NCI-H526 (cell line): ENCODE measurements at regions not wholly inside any gene's neighbourhood (a gene's known extent, or its start where the extent isn't known, plus 50 kb on each side); places are given as distances from the start of the nearest gene placed in this dataset.
A peak's percentile ranks its signal among the peaks of the same experiment; 100 is the strongest.

ENCODE experiments used
- DNase-seq, 2 experiments: peaks; one replicate each; lab custom pipeline; 2025; lab: John Stamatoyannopoulos, UW

DNA sequence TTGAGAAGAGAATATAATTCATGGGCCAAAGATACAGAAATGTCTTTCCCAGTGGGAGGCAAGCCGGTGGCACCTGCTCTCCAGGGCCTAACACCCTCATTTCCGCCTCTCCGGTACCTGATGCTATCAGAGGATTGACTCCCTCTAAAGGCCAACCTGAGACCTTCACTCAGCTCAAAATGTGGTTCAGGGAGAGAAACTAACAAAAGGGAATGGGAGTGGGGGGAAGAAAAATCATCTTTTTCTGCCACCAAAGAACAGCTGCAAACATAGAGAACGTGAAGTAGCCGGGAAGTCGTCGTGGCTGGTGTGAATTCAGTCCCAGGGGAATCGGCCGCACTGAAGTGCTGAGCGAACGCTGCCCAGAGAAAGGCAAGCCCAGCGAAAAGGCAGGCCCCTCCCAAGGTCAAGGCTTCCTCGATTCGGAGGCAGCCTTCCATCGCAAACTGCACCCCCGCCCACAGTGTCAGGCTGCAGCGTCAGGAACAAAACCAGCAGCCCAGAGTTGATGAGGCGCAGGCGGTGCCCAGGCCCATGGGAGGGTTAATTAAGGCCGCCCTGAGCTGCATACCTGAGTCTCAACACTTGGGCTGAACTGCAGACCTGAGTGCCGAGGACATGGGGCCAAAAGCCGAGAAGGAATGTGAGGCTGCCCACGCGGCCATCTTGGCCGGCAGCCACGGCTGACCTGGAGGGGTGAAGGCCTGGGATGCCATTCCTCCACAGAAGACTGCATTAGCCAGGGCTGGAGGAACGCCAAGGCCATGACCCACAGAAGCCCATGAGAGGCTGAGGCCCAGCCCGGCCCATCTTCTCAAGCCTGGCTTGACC is 160.2 kb downstream of the PSMG1 start:
- peak; percentile 10 to 64 for DNase-seq

DNA sequence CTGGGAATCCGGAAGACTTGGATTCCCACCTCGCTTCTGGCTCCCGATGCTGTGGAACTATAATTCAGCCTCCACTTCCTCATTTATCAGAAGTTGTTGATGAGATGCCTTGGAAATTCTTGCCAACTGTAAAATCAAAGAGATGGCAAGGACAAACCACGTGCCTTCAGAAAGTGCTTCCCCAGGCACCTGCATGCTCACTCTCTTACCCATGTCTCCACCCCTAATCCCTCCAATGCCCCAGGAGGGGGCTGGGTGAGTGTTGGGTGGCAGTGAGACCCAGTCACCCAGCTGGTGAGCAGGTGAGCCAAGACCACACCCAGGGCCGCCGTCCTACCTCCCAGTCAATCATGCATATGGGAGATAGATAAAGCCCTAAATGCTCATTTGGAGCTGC is 160.8 kb downstream of the PSMG1 start:
- DNase-seq = peak in 1 of 2 experiments; percentile 25

DNA sequence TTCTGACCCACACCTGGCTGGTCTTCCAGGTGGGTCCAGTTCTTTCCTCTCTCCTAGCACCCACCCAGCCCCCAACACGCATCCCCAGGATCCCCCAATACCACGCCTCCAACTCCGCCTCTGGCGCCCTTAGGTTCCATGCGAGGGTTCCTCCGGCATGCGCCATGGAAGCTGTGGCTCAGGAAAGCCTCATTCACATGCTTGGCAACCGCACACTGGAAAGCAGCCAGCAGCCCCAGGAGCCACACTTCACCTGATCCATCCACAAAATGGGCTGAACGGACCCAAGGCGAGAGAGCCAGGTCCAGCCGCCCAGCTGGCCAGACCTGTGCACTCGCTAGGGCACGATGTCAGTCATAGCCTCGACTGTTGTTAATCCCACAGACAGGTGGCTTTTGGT is 161.2 kb downstream of the PSMG1 start:
- DNase-seq = no peak

DNA sequence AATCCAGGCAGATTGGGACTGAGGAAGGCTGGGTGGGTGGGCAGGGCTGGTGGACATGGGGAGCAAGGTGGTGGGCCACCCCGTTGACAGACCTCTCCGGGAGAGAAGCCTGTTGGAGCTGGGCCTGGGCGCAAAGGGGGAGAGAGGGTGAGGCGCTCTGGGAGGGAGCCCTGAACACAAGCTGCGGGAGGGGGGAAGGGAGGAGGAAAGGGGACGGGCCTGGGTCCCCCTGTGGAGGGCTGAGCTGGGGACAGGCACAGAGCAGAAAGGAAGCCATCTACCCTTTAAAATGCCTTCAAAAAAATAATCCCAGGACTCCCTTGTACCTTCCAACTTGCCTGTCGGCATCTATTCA is 161.8 kb downstream of the PSMG1 start:
- DNase-seq = no peak

DNA sequence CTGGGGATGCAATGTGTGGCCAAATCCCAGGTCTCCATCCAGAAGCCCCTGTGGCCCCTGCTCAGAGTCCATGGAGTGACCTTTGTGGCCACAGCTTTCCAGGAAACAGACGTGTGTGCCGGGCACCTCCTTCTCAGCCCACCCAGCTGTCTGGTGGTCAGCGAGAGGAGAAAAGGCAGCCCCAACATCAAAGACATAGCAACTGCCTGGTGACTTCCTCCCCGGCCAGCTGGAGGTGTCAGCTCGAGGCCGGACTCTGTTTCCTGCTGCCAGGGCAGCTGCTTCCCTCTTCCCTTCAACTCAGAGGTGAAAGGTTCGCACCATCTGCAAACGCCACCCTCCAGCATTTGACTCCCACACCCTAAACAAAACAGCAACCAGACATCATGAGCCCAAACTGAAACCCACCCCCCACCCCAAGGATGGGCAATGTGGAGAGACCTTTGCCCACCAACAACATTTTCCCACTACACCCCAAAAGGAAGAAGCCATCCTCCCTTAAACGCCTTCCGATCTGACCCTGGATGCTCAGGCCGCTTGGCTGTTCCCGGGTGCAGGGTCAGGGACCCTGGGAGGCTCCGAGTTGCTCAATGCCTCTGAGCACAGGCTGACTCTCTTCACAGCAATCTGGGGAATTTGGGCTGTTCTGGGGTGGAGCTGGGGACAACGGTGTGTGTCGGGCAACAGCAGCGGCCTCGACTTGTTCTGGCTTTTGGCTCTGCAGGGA is 162.3 kb downstream of the PSMG1 start:
- no peak for DNase-seq

DNA sequence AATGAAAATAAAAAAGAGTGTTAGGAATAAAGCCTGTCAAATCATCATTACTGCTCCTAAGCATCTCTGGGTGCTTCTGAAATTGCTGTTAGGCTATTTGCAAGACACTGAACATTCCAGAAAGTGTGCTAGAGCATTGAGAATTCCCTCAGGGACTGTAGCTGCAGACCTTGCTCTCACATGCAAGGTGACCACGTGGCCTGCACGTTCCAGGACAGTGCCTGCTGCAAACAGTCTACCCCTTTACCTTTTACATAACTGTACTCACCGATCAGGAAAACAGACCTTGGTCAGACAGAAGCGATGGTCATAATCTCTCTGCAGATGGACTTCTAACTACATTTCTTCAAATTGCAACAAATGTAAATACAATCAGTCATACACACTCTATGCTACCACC is 164.5 kb downstream of the PSMG1 start:
- DNase-seq = no peak

DNA sequence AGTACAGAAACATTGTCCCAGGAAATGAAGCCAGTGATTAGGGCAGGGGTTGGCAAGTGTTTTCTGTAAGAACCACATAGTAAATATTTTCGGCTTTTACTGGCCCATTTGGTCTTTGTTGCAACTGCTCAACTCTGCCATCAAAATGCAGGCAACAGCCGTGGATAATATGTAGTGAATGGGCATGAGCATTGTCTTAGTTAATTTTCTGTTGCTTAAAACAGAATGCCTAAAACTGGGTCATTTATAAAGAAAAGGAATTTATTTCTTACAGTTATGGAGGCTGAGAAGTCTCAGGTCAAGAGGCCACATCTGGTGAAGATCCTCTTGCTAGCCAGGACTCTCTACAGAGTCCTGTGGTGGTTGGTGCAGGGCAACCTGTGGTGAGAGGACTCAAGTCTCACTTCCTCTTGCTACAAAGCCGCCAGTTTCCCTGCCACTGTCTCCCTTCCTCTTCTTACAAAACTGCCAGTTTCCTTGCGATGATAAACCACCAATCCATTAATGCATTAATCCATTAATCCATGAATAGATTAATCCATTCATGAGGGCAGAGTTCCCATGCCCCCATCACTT is 166.4 kb downstream of the PSMG1 start:
- no peak for DNase-seq

DNA sequence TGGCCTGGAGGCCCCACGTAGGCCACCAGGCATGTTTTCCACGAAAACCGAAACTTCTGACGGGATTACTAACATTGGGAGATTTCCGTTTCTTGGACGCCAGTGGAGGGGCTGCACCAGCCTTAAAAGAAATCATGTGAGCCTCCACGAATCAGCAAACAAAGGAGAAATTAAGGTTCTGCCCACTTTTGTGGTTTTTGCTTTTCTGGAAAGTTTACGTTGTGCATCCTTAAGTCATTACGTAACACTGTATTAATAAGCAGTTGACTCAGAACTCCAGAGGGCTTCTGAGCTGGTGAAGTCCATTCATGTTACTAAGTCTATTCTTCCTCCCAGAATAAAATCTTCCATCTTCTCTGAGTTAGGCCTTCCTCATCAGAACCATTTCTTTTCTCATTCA is 168.5 kb downstream of the PSMG1 start:
- DNase-seq = no peak

DNA sequence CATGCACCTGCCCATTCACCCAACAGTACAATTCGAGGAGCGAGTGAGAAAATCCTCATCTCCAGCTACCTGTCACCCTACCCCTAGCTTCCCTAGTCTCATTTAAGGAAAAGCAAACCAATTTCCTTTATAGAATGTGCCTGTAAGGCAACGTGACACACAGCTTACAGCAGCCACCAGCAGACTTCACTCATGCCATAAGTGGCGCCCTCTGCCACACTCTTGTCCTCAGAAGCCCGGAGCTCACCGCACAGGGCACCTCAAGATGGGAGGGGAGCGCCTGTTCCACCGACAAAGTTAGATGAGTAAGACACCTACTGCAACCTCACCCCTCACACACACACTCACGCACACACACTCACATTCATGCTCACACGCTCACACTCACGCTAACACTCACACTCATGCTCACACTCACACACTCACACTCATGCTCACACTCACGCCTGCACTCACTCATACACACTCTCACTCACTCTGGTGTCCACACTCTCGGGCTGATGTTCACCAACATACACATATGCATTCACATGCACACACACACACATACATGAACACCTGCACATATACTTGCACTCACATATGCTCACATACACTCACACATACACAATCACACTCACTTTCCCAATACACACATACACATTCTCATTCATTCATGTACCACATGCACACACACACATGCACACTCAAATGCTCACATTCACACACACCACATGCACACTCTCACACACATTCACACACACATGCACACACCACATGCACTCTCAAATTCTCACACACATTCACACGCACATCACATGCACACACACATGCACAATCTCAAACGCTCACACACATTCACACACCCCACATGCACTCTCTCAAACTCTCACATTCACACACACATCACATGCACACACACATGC is 170.7 kb downstream of the PSMG1 start:
- DNase-seq = peak in 1 of 2 experiments; percentile 14

DNA sequence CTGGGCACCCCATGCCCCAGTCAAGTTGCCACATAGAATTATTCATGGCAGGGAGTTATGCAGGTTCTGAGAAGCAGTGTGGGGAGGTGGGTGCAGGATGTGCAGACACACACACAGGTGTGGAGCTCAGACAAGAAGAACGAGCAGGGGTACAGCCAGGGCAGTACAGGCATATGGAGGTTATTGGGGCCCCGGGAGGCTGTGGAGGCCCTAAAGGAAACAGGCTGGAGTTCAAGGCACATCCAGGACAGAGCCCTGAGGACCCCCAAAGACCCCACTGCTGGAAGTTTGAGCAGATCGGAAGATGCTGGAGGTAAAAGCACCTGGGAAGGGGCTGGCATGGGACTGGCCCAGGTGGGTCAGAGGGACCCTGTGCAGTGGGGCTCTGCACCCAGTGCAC is 171.3 kb downstream of the PSMG1 start:
- no peak for DNase-seq

DNA sequence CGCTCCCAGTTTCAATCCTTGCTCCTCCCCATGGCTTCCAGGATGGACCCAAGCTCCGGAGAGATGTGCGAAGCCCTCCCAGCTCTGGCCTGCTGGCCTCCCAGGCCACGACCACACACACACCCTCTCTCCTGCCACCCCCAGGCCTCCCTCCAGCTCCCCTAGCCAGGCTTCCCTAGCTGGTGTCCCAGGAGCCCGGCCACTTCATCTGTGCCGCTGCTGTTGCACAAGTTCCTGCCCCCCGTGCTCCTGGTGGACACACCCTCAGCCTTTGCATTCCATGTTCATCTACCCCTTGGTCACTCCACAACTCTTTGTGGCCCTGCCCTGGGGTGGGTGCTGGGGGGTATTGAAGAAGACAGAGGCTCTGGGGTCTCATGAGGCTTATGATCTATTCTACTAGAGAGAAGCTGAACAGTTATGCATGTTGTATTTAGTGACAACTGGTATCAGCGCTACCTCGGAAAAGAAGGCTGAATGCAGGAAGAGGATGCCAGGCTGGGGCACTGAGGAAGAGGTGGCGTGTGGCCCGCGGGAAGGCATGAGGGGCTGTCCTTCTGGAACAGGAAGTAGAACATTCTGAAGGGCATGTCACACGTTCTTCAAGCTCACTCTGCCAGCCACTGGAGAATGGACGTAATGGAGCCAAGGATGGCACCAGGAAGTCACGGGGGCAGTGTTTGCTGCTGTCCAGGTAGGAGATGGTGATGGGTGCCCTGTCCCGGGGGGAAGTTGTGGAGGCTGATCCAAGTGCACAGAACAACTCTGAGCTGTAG is 172.4 kb downstream of the PSMG1 start:
- DNase-seq = no peak

DNA sequence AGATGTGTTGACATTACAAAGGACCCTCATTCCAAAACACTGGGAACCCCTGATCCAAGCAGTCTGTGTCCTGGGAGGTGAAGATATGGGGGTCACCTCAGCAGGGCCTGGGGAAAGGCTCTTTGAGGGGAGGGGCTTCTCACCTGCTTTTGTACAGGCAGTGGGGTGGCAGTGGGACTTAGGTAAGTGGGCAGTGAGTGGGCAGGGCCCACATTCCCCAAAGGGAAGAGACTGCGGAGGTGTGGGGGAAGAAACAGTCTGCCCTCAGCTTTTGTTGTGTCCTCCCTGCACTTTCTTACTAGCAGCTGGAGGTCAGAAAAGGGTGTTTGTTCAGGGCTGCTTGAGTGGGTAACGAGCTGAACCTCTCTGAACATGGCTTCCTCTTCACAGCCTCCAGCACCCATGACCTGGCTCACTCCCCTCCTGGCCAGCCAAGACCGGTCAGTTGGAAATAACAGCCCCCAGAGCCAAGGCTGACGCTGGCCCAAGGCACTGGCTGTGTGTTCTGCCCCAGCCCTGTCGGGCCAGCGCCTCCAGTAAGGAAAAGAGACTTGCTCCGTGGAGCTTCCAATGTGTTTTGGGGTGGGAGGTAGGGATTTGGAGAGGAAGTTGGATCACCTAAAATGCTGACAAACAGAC is 173.5 kb downstream of the PSMG1 start:
- no peak for DNase-seq

DNA sequence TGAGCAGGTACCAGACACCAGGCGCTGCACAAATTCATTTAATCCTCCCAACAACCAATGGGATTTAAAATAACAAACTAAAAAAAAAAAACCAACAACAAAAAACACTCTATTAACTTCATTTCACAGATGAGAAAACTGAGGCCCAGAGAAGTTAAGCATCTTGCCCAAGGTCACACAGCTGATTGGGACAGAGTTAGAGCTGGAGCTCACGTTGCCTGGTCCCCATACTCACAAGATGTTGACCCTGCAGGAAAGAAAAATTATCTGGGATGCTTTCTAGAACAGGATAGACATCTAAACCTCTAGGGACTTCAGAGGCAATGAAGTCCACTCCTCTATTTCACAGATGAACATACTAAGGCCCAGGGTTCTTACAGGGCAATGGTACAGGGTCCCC is 175.3 kb downstream of the PSMG1 start:
- no peak for DNase-seq

DNA sequence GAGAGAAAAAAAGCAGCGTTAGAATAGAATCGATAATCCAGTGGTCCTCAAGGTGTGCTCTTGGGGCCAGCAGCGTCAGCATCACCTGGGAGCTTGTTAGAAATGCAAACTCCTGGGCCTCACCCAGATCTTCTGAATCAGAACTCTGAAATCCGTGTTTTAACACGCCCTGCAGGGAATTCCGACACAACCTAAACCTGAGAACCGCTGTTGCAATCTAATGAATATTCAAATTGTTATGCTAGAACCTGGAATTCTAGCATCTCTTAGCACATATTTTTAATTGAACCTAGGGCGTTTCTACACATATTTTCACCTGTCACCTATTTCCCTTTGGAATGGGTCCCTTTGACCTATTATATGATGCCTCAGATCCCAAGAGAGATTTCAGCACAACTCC is 175.7 kb downstream of the PSMG1 start:
- no peak for DNase-seq

DNA sequence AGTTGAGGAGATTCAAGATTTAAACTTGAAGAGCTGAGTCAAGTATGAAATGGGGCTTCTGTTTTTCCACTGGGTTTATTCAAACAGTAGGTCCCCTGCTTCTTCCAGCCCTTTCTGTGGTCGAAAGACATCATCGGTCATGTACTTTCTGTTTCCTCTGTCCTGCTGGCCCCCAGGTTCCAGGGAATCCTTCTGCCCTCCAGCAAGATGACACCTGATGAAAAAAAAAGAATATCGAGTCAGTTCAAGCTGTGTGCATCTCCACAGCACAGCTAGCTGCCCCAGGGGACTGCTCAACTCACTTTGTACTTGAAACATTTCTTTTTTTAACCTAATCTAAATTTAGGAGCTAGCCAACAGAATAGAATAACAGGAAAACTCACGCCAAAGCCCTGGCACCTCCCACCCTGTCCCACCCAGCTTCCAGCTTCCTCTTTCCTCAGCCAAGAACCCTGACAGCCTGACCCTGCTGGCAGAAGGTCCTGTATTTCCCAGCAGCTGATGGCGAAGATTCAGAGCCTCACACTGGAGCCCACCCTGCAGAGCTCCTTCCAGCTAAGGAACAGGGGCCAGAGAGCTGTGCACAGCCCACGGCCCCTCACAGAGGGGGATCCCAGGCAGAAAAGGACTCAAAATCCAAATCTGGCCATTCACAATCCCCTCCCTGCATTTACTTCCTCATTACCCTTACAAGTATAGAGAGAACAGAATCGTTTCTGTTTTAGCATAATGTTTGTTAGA is 176.5 kb downstream of the PSMG1 start:
- DNase-seq = no peak

DNA sequence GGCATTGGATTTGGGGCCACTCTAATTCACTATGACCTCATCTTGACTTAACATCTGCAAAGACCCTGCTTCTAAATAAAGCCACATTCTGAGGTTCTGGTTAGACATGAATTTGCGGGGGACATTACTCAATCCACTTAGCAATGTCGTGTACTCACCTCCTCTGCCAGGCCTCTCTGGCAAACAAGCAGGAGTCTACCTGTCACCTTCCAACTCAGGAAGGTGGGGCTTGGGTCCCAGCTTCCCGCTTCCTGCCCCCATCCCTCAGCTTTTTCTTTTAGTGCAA is 177.8 kb downstream of the PSMG1 start:
- no peak for DNase-seq

DNA sequence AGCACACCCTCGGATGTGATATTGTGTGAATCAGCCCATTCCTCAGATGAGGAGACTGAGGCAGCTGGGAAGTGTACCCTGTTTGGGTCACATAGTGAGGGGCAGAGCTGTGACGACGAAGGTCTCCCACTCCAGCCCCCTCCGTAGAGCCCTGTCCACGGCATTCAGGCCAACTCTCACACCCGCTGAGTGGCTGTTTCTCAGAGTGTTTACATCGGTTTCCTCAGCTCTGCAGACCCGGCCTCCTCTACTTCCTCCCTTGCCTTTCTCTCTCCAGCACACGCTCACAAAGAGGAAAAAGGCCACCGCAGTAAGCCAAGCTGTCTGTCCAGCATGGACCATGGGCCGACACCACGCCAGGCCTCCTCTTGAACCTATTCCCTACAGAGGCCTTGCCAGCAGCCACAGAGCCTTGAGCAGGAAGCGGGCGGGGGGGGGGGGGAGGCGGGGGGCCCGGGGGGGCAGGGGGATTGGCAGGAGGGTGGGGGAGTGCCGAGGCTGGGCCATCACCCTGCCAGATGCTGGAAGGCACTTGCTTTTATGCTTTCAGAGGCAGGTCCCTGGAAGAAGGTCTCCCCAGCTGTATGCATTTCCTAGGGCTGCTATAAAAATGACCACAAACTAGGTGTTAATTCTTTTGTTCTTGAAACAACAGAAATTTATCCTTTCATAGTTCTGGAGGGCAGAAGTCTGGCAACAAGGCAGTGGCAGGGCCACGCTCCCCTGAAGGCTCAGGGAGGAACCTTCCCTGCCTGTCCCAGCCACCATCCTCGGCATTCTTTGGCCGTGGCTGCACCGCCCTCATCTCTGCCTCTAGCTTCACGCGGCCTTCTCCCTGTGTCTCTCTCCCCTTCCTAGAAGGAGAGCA is 178.4 kb downstream of the PSMG1 start:
- DNase-seq = no peak

DNA sequence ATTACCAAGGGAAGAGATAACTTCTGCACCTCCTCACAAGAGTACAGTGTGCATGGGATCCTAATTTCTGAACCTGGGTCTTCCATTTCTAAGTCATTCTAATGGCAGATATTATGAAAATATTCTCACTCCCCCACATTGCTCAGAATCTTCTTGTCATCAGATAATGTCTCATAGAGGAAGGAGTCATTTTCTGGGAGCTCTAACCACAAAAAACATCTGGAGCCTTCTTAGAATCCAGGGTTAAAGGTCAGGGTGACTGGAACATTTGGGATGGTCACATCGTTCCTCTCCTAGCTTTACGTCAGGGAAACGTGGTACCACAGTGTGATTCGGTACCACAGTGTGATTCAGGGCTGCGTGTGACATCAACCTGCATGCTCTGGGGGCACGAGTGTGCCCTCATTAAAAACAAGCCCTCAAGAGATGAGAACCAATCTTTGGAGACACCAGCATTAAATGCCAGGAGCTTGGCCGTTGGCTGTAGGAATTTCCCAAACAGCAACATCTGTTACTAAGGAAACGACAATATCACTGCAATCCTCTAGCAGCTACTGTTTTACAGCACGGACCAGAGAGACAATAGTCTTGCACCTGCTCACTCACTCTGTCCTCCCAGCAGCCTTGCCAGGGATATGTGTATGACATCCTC is 179.1 kb downstream of the PSMG1 start:
- DNase-seq = no peak

DNA sequence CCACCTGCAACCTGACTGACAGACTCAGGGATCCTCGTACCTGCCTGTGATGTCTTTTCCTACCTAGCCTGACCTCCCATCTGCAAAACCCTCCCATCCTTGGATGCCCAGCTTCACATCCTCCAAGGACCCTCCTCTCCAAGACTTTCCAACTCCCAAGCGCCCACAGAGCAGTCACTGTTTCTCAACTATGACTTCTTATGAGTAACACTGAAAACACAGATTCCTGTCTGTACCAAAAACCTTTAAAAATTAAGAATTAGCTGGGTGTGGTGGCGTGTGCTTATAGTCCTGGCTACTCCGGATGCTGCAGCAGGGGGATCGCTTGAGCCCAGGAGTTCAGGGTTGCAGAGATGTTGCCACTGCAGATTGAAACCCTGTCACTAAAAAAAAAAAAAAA is 181.9 kb downstream of the PSMG1 start:
- DNase-seq = no peak
